ENCODE measurements at regions not wholly inside any gene's neighbourhood (a gene's known extent, or its start where the extent isn't known, plus 50 kb on each side); places are given as distances from the start of the nearest gene placed in this dataset.

GRCh38 chr15:24617646-24618045 lies 57.9 kb upstream of the NPAP1 start:
- DNase-seq (no peak), ATAC-seq (replicated peaks) (no peak)
- Mint-ChIP-seq H3K36me3 (no peaks in the 10 kb centered on the region), H3K9me3 (peaks cover 19 to 28% of the 10 kb centered on the region in 2 donors), H3K4me3 (no peak overlapping the region), H3K27ac (no peak overlapping the region), H3K4me1 (no peaks in the 10 kb centered on the region), H3K27me3 (no peaks in the 10 kb centered on the region)

DNA sequence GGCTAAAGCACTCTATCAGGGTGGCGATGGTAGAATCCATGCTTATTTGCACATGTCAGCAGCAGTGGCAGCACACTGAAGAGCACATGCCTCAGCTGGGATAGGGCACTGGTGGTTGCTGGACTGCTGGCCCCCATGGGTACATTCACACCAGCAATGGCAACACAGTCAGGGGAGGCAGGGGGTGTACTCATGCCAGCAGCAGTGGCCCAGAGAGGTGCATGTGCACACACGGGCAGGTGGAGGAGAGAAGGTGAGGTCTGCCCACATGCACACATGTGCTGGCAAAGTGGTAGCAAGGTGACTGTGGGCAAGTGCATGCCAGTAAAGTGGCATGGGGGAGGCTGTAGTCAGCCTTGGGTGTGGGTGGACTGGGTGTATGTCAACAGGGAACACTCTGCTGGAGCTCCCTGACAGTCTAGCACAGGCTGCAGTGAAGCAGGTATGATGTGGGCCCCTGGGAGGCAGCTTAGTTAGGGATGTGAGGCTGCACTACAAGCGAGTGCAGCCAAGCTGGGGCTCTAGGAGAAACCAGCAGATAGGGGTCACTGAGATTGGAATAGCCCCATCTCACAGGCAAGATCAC lies 53.9 kb upstream of the NPAP1 start:
- no peak overlapping the region for H3K4me3 Mint-ChIP-seq
- no peaks in the 10 kb centered on the region for H3K27me3 Mint-ChIP-seq
- DNase-seq (no peak), ATAC-seq (replicated peaks) (no peak)
- H3K4me1 Mint-ChIP-seq = no peaks in the 10 kb centered on the region
- H3K27ac Mint-ChIP-seq = no peak overlapping the region
- peaks cover 18 to 22% of the 10 kb centered on the region in 2 donors for H3K9me3 Mint-ChIP-seq
- no peaks in the 10 kb centered on the region for H3K36me3 Mint-ChIP-seq

Data from stimulated activated naive B cell treated with anti-CD40 and anti-IgM and Interleukin-4, amounts not matched to agents 10 μg/mL and 1 μg/mL and 100 μg/mL, for 72 hours (primary cell).